Endometrium (tissue), 2 donors: ENCODE measurements at regions not wholly inside any gene's neighbourhood (a gene's known extent, or its start where the extent isn't known, plus 50 kb on each side); places are given as distances from the start of the nearest gene placed in this dataset.

Experiments used
- FAIRE-seq: peaks from 2 replicates; lab custom pipeline; 2012; peaks lifted over from hg19 to GRCh38; lab: Jason Lieb, UNC
- donor health status: control.
- donor health status: control.

- no peak for FAIRE-seq
Observed at GRCh38 chr3:74507691-74508090, 106.8 kb downstream of the CNTN3 start.

DNA sequence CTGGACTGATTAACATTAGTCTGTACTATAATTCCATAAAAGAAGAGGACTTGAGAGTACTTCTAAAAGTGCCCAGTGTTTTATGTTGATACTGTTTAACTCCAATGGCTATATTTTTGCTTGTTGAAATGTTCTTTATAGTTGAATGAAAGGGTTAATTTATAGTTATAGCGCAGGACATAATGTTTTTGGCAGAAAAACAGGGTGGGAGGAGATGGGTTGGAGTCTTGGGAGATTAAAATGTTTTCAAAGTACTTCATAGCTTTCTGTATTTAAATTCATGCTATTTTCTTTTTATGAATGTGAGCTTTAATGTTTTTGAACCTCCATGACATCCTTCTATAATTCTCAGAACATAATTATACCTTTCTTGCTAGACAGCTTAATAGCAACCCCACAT, 108.2 kb downstream of the CNTN3 start:
- no peak for FAIRE-seq

DNA sequence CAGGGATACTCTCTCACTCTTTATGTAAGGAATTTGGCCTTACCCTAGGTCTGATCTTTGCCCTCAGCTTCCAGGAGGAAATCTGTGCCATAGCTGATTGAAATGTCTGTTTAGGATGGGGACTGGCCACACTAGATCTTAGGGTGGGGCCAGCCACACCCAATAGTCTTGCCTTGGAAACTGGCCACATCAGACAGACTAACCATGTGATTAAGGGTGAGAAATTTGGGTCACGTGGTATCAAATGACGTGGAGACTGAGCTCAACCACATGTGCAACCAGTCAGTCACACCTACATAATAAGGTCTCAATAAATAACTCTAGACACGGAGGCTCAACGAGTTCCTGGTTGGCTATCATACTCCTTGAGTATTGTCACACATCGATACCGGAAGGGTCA, 113.5 kb downstream of the CNTN3 start:
- FAIRE-seq: no peak

DNA sequence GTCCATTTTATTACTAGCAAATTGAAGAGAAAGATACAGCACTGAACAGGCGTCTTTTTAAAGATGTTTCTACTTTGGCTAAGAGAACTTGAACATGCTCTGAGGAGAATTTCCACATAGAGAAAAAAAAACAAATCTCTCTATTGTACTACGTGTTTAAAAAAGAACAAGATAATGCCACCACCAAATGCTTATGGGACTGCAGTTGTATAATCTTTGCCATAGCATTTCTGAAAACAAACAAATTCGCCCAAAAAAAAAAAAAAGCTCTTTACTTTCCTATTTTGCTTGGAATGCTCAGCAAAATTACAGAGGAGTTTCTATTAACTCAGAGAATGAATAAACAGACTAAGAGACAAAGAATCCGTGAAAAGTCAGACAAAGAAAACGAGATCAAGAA, 114.2 kb downstream of the CNTN3 start:
- no peak for FAIRE-seq

DNA sequence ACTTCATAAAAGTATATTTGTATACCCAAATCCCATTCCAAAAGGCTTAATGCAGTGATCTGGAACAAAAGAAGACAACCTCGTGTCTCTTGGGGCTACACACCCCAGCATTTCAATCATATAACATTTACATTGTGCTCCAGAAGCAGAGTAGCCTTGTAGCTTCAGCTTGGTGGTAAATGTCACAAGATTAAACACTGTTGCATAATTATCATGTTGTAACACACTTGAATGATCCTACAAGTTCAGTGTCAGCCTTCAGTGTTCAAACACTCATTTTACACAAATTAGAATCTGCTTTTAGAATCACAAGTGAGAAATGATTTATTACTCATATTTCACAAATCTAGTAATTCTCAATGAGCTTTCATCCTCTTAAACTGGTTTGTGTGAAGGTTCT, 122.6 kb downstream of the CNTN3 start:
- no peak for FAIRE-seq

- no peak for FAIRE-seq
Observed at GRCh38 chr3:74489050-74489792, 125.2 kb downstream of the CNTN3 start.

DNA sequence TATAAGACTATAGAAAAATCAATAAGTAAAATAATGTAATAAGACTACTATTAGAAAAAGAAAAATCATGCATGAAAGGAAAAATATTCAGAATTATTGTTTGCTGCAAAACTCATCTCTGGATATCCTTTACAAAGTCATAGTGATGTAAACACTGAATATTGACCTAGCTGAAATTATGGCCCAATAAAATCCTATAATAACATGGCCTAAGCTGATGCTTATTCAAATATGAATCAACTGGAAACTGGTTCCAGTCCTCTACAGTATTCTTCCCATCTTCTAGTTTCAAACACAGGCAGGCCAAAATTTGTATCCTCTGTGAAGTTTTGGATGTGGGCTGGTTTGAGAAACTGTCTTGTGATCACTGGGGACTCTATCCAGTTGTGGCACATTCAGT, 134.5 kb downstream of the CNTN3 start:
- no peak for FAIRE-seq

DNA sequence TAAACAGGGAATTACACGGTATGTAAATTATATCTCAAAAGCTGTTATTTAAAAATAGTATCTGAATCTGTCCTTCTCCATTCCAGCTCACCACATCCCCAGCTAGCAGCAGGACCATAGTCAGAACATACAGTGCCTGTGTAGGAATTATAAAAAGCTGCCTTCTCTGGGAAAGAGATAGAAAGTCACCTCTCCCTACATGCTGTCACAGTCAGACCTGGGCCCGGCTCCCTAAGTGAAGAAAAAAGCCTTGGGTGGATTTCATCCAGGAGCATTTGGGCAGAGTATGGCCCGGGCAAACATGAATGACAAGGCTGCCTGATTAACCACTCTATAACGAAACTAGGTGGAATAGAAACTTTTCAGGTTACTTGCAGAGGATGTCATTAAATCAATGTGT, 144.1 kb downstream of the CNTN3 start:
- FAIRE-seq: no peak

DNA sequence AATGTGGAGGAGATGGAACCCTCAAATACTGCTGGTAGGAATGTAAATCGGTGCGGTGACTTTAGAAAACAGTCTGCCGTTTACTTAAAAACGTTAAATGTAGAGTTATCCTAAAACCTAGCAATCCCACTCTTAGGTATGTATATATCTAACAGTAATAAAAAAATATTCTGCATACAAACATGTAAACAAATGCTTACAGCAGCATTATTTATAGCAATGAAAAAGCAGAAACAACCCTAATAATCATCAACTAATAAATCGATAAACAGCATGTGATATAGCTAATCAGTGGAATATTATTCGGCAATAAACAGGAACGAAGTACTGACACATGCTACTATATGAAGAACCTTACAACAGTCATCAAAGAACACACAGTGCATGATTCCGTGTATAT, 144.7 kb downstream of the CNTN3 start:
- no peak for FAIRE-seq

GRCh38 chr3:74469151-74469550, 145.3 kb downstream of the CNTN3 start:
- FAIRE-seq: no peak

DNA sequence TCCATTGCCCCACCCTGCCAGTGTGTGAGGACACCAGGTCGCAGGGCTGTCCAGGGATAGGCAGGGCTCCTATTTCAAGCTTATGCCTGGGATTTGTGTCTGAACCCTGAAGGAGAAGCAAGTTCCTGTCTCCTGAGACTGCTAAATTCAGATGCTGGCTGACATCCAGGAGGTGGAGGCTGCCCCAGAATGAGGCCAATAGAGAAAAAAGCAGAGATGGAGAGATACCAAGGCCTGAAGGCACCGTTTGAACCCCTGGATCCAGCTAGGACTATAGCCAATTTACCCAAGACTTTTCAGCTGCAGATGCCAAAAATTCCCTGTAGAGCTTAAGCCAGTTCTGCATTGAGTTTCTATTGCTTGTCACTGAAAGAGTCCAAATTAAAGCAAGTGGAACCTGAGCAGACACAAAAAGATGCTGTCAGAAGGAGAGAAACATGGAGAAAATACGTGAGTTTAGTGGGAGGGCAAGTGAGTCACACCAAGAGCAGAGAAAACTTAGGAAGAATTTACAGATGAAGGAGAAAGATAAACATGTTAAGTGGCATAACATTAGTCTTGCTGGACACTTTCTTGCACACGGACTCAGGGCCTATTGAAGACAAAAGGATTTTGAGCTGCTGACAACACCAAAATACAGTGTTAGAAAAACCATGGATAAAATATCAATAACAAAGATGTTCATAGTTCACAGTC, 148.6 kb downstream of the CNTN3 start:
- no peak for FAIRE-seq

- no peak for FAIRE-seq
Observed at GRCh38 chr3:74463515-74463914, 150.9 kb downstream of the CNTN3 start.

DNA sequence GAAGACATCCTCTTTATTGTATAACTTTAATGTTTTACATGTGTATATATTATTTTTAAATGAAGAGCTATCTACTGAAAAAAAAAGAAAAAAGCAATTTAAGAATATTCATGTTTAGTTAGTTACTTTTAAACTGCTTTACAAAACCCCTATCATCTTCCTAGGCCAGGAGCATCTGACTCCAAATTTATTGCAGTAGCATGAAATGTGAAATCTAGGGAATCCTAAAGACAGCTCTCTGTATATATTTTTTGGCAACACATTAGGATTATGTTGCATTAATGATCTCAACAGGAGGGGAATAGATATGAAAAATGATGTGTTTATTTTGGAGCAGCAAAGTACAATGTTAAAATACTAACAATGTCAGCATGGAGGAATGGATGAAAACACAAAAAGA, 158.3 kb downstream of the CNTN3 start:
- FAIRE-seq: no peak

DNA sequence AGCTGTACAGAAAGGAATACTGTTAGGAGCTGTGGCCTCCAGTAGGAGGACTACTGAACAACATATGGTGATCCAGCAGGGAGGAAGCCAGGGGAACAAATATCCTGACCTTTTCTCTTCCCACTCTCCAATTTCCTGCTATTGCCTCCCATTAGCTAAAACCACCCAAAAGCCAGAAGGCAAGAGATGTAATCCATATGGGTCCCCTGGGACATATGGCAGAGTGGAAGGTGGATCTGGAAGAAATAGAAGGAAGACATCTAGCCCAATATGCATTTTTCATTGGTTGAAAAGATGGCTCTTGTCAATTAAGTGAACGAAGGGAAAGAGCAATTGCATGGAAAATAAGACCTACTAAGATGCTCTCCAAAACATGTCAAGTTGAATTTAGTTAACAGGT, 167.2 kb downstream of the CNTN3 start:
- no peak for FAIRE-seq

DNA sequence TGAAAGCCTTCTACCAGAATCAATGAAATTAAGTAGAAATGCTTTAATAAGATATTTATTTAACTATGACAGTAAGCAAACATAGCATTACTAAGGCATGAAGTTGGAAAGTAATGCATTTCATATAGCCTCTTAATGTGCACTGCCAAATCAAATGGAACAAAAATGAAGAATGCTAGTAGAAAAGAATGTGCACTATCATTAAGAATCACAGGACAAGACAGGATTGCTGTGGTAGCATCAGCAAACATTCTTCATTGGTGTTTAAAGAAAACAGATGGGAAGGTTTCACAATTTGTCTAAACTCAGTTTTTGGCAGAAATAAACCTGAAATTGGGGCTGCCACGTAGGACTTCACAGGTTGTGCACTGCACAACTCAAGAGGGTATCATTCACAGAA, 168.9 kb downstream of the CNTN3 start:
- FAIRE-seq: no peak

GRCh38 chr3:74443102-74443501, 171.4 kb downstream of the CNTN3 start:
- FAIRE-seq: no peak

GRCh38 chr3:74442683-74443082, 171.8 kb downstream of the CNTN3 start:
- FAIRE-seq: no peak

GRCh38 chr3:74442068-74442467, 172.4 kb downstream of the CNTN3 start:
- FAIRE-seq: no peak

DNA sequence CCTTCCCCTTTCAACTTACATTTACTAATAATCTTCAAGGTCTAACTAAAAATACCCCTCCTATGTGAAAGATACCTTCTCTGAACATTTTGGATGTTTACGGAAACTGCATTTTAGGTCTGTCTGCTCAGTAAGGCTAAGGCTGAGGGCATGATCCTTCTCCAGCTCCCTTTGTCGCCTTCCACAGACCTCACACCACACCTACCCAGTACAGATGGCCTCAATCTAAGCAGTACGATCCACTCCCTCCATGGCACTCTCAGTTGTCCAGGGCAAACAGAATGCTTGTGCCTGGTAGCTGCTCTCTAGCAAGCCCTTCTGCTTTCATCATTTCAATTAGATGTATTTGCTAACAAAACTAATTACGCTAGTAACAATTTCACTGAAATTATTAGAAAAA, 178.3 kb downstream of the CNTN3 start:
- FAIRE-seq: no peak

DNA sequence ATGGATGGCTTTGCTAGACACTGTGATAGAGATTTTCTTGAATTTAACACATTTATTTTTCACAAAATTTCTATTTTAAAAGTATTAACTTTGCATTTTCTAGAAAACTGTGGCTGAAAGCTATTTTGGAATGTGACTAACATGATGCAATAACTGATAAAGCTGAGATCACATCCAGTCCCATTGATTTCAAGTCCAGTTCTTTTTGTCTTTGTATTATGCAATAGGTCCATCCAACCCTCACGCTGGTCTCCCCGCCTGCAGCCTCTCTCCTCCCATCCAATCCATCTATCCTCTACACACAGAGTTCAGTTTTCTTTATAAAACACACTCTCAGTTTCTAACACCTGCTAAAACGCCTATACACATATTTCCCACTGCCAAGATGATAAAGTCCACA, 178.8 kb downstream of the CNTN3 start:
- FAIRE-seq: no peak

GRCh38 chr3:74434406-74434805, 180.1 kb downstream of the CNTN3 start:
- FAIRE-seq: no peak

GRCh38 chr3:74426571-74426970, 187.9 kb downstream of the CNTN3 start:
- no peak for FAIRE-seq

DNA sequence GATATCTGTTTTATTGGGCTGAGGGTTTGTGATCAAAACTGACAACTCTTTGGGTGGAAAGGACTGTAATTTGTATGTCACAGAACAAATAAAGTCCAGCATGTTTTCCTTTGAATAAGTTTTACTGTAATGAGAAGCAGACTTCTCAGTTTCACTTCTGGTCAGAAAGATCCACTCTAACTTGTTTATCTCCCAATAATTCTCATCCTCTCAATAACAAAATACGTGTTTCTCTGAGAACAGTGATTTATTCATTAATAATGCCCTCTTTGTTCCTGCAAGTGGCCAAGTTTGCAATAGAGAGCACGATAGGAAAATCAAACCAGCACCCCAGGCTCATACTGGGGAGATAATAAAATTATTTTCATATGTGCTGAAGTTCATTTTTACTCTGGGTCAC, 190.6 kb downstream of the CNTN3 start:
- no peak for FAIRE-seq

GRCh38 chr3:74420538-74421124, 193.8 kb downstream of the CNTN3 start:
- no peak for FAIRE-seq
